HepG2 (cell line): ENCODE measurements at regions not wholly inside any gene's neighbourhood (a gene's known extent, or its start where the extent isn't known, plus 50 kb on each side); places are given as distances from the start of the nearest gene placed in this dataset.

ENCODE experiments used
- ATAC-seq: fragments of 200-7000 bp; cut with Tn5 transposase; 3 replicates; pipeline ENCODE4 v1.9.1; 2020; ENCODE audit warnings: mild to moderate bottlenecking, moderate library complexity
- BruUV-seq: library from RNA; stranded (reverse); fragments of 400-500 nt; replicated peaks from 2 replicates; lab custom pipeline; 2021; lab: Mats Ljungman, UMichigan
- CTCF ChIA-PET: fragments of 300-600 bp; formaldehyde crosslinking; extraction: SDS; loops from one replicate; lab custom pipeline; 2021; ENCODE audit warnings: low total read pairs, inconsistent platforms, low intra/inter-chr PET ratio; lab: Yijun Ruan, JAX
- POLR2A ChIA-PET: fragments of 350-600 bp; sonication (Branson Sonifier 250); formaldehyde crosslinking; loops from one replicate; lab custom pipeline; 2020; ENCODE audit warnings: antibody characterized with exemption, inconsistent platforms; lab: Yijun Ruan, JAX
- DNase-seq: peaks from one replicate; pipeline ENCODE4 v3.0.0-alpha.2; 2015; ENCODE audit warnings: low spot score
- FAIRE-seq: peaks from 3 replicates; lab custom pipeline; 2011; peaks lifted over from hg19 to GRCh38; lab: Jason Lieb, UNC
- H2AFZ ChIP-seq: one replicate; pipeline ENCODE4 v1.6.1; 2011; ENCODE audit warnings: low read length, inconsistent platforms
- H3K27ac ChIP-seq: fragments of 300-600 bp; 3 replicates; pipeline ENCODE4 v1.8.0; 2011; ENCODE audit warnings: mixed run types, mild to moderate bottlenecking, mixed read lengths, low read length, inconsistent platforms; ENCODE audit not compliant: insufficient read depth; ENCODE audit errors: extremely low read length
- H3K27me3 ChIP-seq, 2 experiments: fragments of 200-600 bp in 1 of 2; 2 replicates in 1 of 2; 3 replicates in 1 of 2; pipeline versions ENCODE4 v1.6.0 to v1.8.0; 2011; ENCODE audit warnings: low read length in 2 of 2, mild to moderate bottlenecking in 2 of 2, moderate library complexity in 2 of 2, inconsistent platforms in 1 of 2; ENCODE audit not compliant: insufficient read depth in 2 of 2, control insufficient read depth in 1 of 2
- H3K36me3 ChIP-seq, 2 experiments: fragments of 200-600 bp in 1 of 2; replicated peaks in 1 of 2; 2 replicates in 1 of 2; 3 replicates in 1 of 2; pipeline versions ENCODE4 v1.5.1 to v1.8.0; 2011; ENCODE audit warnings: low read length in 2 of 2, inconsistent platforms in 1 of 2; ENCODE audit not compliant: insufficient read depth in 2 of 2, control insufficient read depth in 1 of 2
- H3K4me1 ChIP-seq: 2 replicates; pipeline ENCODE4 v1.5.1; 2012; ENCODE audit warnings: low read length, inconsistent platforms; ENCODE audit not compliant: insufficient read depth
- H3K4me2 ChIP-seq: 2 replicates; pipeline ENCODE4 v1.6.0; 2011; ENCODE audit warnings: low read depth, low read length, inconsistent platforms
- H3K4me3 ChIP-seq, 3 experiments: fragments of 200-600 bp in 1 of 3; sonication (generic), shearing (Covaris generic) in 1 of 3; replicated peaks in 1 of 3; 2 replicates each; pipeline ENCODE4 v1.5.1; 2011 to 2016; ENCODE audit warnings: low read length in 3 of 3, inconsistent platforms in 2 of 3, low read depth in 2 of 3, mild to moderate bottlenecking in 2 of 3, control low read depth in 1 of 3, mixed read lengths in 1 of 3; ENCODE audit not compliant: insufficient read depth in 1 of 3
- H3K79me2 ChIP-seq: one replicate; pipeline ENCODE4 v1.6.1; 2011; ENCODE audit warnings: low read length, inconsistent platforms; ENCODE audit not compliant: insufficient read depth
- H3K9ac ChIP-seq: 2 replicates; pipeline ENCODE4 v1.6.0; 2011; ENCODE audit warnings: mild to moderate bottlenecking, low read depth, low read length, inconsistent platforms; ENCODE audit not compliant: insufficient read depth
- H3K9me3 ChIP-seq: 2 replicates; pipeline ENCODE4 v1.5.1; 2012; ENCODE audit warnings: mild to moderate bottlenecking, low read length
- H4K20me1 ChIP-seq: 2 replicates; pipeline ENCODE4 v1.6.0; 2011; ENCODE audit warnings: inconsistent platforms, mild to moderate bottlenecking, low read length, moderate library complexity; ENCODE audit not compliant: insufficient read depth
- NR2F6 ChIP-seq, 2 experiments: IDR thresholded peaks; 2 replicates each; pipeline ENCODE4 v1.6.1; 2016; ENCODE audit warnings: antibody characterized with exemption in 1 of 2, mild to moderate bottlenecking in 1 of 2
- ZNF18 ChIP-seq: sonication (generic); formaldehyde crosslinking; IDR thresholded peaks from 2 replicates; pipeline ENCODE4 v1.8.0; 2022; ENCODE audit warnings: mild to moderate bottlenecking, missing genetic modification reagents; ENCODE audit not compliant: insufficient replicate concordance
- WGBS: methylation state at CpG from one replicate; pipeline ENCODE4 v1.1.6; 2017; ENCODE audit warnings: low lambda C conversion rate; 5-methylcytosine and 5-hydroxymethylcytosine counted together
- in situ Hi-C: cut with HindIII; loops from 2 replicates; pipeline ENCODE4 v1.10.0; 2017; ENCODE audit warnings: low pct_unique_long_range_greater_than_20kb; ENCODE audit not compliant: extremely low pct_ligation_motif_present
- intact Hi-C: fragments of 100-400 bp; cut with micrococcal nuclease; formaldehyde crosslinking; loops from one replicate; pipeline ENCODE4 v1.10.0; 2022; ENCODE audit not compliant: unreplicated experiment
- TF ChIP-seq, protein P1 (sequence below): sonication (generic); formaldehyde crosslinking; IDR thresholded peaks from 2 replicates; pipeline ENCODE4 v1.8.1; 2023; ENCODE audit warnings: mild to moderate bottlenecking, missing genetic modification reagents
- TF ChIP-seq, protein P2 (sequence below): sonication (generic); formaldehyde crosslinking; IDR thresholded peaks from 2 replicates; pipeline ENCODE4 v1.4.0; 2020; ENCODE audit warnings: missing genetic modification reagents, borderline replicate concordance

- TF ChIP-seq ZNF18 (CRISPR knock-in tag): no peak
- TF ChIP-seq, protein P1, sequence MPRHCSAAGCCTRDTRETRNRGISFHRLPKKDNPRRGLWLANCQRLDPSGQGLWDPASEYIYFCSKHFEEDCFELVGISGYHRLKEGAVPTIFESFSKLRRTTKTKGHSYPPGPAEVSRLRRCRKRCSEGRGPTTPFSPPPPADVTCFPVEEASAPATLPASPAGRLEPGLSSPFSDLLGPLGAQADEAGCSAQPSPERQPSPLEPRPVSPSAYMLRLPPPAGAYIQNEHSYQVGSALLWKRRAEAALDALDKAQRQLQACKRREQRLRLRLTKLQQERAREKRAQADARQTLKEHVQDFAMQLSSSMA (CRISPR knock-in tag): no peak
- TF ChIP-seq, protein P2, sequence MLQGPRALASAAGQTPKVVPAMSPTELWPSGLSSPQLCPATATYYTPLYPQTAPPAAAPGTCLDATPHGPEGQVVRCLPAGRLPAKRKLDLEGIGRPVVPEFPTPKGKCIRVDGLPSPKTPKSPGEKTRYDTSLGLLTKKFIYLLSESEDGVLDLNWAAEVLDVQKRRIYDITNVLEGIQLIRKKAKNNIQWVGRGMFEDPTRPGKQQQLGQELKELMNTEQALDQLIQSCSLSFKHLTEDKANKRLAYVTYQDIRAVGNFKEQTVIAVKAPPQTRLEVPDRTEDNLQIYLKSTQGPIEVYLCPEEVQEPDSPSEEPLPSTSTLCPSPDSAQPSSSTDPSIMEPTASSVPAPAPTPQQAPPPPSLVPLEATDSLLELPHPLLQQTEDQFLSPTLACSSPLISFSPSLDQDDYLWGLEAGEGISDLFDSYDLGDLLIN: no peak
- TF ChIP-seq, all 625 proteins: peak for 0
Measured at GRCh38 chr9:2987679-2988078, 143.8 kb upstream of the PUM3 start (continued).

GRCh38 chr9:2985343-2985742 is 141.4 kb upstream of the PUM3 start:
- no peak for TF ChIP-seq NR2F6 (IDR thresholded peaks at IDR 0.05)
- TF ChIP-seq NR2F6 (CRISPR knock-in tag; IDR thresholded peaks at IDR 0.05): no peak
- BruUV-seq: no TSS peak
- intact Hi-C loops: loop anchor here (5.0 kb wide), 1 partner anchor 128 kb away; no protein-coding TSS in a partner anchor
- H3K4me2 ChIP-seq: no peak overlapping the region
- ChIA-PET CTCF (no interaction called here), POLR2A (no interaction called here)
- H3K4me1 ChIP-seq: no peaks in the 10 kb centered on the region
- H3K27me3 ChIP-seq: no peaks in the 10 kb centered on the region; a peak in 1 of 5 replicates
- no peak for ATAC-seq
- H4K20me1 ChIP-seq: no peaks in the 10 kb centered on the region
- 69% methylated on average over 2 of the region's 2 CpGs for WGBS
- H3K4me3 ChIP-seq: no peak overlapping the region
- FAIRE-seq: no peak
- H3K79me2 ChIP-seq: no peaks in the 10 kb centered on the region
- H2AFZ ChIP-seq: no peak overlapping the region
- H3K9ac ChIP-seq: no peak overlapping the region
- in situ Hi-C loops: no loop called here
- no peaks in the 10 kb centered on the region for H3K9me3 ChIP-seq
- no peak for DNase-seq
- no peak overlapping the region for H3K27ac ChIP-seq
- H3K36me3 ChIP-seq: no peaks in the 10 kb centered on the region
